HG03469 (cell line): ENCODE measurements at regions not wholly inside any gene's neighbourhood (a gene's known extent, or its start where the extent isn't known, plus 50 kb on each side); places are given as distances from the start of the nearest gene placed in this dataset.

ENCODE experiments used
- ATAC-seq: cut with Tn5 transposase; IDR thresholded peaks from one replicate; pipeline ENCODE4 v1.9.1; 2021; ENCODE audit warnings: mild to moderate bottlenecking, moderate library complexity, moderate number of reproducible peaks; ENCODE audit not compliant: unreplicated experiment

DNA sequence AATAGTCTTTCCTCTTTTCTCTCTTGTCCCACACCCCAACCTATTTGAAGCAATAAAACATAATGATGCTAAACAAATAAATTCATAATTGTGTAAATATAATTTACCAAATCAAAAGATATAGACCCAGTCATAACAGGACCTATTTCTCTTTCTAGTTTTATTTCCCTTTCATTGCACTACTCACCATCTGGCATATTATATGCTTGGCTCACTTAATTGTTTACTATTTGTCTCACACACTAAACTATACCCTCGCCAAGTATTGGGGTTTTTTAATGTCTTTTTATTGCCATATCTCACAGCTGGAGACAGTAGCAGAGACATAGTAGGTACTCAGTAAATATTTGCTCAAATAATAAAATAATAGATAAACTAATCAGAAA is 597.5 kb upstream of the PCDH15 start:
- ATAC-seq = no peak

DNA sequence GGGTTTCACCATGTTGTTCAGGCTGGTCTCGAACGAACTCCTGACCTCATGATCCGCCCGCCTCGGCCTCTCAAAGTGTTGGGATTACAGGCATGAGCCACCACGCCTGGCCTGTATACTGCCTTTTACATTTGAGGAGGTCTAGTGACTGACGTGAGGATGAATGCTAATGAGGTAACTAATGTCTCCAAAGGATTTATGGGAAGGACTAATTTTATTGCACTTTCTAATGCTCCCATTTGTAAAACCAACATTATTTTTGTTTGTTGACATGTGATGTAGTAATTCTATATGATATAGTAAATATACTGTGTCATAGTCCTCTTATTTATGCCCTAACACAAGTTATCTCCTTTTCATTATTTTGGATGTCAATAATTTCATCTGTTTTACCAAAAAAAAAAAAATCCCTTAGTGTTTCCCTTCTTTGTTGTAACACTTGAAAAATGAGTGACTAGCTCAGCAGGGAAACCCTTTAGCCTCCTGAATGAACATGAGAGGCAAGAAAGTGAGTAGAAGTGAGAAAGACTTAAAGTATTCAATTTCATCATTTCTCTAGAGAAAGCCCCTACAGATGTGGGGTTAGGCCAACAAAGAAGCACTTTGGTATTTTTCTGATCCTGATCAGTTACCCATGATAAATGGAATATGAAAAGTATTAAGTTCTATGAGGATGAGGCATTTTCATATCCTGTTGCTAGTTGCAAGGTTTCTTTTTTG is 596.9 kb upstream of the PCDH15 start:
- no peak for ATAC-seq

DNA sequence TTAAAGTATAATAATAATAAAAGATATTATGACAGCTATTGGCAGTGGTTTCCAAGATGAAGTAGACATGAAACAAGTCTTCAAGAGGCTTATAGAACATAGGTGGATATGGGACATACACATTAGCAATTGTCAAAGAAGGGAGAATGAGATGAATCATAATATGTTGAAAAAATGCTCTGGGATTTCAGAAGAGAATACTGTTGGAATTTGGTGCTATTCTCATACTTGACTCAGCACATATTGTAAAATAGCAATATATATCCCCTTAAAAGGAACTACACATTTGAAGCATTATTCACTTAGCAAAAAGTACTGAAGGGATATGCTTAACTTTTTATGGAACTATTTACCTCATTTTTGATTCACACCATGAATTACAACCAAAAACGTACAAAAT is 577.2 kb upstream of the PCDH15 start:
- ATAC-seq = no peak

DNA sequence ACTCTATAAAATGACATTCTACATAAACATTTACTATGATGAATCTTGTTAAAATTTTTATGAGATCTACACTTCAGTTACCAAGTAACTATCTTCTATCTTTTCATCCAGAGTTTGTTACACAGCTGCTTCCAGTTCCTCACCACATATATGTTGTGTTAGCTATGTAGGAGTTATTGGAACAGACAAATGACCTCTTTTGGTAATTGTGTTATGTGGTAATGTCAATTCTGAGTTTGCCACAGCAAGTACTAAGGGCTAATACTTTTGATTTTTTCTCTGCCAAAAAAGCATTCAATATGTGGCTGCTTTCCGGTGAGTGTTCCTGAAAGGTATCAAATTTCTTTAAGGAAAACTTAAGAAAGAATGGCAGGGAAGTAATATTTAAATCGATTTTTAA is 573.9 kb upstream of the PCDH15 start:
- ATAC-seq = no peak

DNA sequence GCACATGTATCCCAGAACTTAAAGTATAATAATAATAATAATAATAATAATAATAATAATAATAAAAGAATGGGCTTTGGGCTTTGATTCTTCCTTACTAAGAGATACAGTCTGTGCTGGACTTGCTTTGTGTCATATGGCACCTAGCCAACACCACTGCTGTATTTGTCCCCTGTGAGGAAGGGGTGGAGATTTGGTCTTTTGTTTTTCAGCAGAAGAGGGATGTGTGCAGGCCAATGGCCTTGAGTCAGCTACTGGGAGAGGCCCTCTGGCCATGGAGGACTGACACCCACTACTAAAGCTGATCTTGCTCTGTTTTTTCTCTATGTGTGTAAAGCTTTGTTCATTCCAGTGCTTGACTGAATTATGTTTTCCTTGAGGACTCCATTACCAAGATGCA is 573.0 kb upstream of the PCDH15 start:
- no peak for ATAC-seq

DNA sequence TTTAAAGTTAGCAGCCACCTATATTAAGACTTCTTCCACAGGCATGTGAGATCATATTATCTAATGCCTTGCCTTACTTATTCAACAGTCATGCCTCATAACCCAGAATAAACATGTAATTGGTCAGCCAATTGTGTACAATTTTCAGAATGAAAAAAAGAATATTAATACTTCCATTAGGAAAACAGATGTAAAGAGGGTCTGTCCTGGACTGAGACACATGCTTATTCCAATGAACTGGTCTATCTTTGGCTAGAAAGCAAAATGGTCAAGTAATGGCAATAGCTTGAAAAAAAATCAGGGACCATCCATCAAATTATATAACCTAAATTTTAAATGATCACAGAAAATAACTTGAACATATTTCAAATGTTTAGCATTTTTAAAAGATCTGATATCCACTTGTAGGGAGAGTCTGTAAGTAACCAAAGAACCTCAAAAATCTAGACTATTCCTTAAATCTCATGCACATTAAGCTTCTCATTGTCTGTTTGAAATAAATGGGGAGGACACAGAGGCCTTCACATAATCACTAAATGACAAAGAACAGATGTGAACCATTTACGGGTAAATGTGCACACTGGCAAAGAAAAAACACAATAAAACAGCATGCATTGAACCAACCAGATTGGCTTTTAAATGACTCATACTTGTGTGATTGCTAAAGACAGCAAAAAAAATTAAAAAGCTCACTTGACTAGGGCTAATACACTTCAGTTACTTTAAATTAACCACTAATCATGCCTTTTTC is 568.8 kb upstream of the PCDH15 start:
- no peak for ATAC-seq

DNA sequence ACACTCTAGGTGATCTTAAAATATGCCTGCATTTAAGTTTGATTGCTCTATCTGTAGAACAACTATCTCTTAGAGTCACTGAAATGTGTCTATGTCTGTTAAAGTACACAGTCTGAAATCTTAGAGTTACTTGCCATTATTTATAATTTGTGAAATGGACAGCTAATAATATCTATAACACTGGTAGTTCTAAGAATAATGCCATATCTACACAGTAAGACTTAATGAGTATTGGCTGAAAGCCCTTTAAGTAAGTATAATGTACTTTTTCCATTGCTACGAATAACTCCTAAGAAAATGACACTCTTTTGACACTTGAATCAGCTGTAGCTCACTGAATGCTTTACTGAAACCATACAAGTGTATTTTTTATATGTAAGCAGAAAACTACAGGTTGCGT is 567.4 kb upstream of the PCDH15 start:
- no peak for ATAC-seq

DNA sequence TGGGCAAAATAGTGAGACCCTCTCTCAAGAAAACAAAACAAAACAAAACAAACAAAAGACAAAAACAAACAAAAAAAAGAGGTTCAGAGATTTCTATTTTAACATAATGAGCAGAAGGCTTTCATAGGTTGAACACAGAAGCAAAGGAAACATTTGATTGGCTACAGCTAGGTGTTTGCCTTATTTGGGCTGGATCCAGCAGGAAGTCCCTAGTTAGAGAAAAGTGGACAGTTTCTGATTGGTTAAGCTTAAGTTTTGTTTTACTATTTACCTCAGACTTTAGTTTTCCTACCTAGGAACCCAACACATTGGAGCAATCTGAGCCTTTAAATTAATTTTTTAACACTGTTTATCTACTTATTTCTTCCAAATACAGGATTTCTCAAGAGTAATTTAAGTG is 566.5 kb upstream of the PCDH15 start:
- no peak for ATAC-seq

DNA sequence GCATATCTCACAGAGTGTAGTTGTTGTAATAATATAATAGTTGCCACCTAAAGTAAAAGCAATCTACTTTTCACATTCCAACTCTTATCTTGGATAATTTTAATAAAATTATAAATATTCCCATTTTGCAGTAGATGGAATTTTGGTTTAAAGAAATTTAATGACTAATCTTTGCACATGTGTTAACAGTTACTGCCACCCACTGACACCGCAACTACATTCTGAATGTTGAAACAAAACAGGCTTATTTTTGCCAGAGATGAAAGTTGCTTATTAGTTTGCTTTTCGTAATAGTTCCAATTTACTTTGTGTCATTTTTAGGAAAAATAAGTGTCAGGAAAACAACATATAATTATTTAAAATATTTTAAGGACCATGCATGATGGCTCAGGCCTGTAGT is 557.5 kb upstream of the PCDH15 start:
- no peak for ATAC-seq

DNA sequence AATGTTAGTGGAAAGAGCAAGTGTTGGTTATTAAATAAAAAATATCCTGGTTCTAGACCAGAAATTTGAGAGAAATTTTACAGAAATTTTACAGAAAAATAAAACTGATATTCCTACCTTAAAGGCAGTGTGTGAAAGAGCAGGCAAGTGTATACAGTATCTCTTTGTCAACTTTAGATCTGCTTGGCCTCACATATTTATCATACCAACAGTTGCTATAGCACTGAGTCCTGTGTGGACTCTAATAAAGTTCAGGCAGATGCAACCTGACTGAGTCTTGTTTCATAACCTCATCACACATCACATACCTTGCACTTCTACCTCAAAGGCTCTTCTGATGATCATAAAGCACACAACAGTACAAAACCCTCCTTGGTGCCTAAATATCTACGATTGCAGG is 552.4 kb upstream of the PCDH15 start:
- ATAC-seq = no peak

DNA sequence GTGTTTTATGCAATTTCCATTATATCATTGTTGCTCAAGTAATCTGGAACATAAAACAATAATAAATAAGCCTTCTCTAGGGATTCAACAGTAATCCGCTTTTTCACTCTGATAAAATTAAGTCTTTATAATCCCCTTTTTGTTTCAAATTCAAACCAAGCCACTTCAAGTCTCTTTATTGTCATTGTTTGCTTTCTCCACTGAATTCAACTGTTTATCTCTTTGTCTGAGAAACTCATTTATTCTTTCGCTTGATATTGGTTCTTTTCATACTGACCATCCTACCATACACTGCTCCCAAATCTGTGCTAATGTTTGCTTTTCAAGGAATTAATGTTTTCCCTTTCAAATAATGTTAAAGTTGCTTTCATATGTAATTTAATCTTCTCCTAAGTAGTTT is 550.4 kb upstream of the PCDH15 start:
- ATAC-seq = no peak

DNA sequence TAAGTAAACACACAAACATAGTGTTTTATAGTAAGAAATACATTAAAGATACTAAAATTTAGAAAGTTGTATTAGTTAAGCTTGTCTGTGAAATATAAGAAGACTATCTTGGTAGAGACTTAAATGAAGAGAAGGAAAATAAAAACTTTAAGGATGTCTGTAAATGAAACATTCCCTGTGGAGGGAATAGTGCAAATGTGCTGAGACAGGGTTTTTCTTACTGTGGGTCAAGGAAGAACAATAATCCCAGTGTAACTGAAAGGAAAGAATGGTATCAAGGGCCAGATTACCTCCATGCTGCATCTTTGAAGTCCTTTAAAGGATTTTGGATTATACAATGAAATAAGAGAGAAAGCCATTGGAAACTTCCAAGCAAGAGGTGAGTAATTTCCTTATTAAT is 547.5 kb upstream of the PCDH15 start:
- no peak for ATAC-seq

DNA sequence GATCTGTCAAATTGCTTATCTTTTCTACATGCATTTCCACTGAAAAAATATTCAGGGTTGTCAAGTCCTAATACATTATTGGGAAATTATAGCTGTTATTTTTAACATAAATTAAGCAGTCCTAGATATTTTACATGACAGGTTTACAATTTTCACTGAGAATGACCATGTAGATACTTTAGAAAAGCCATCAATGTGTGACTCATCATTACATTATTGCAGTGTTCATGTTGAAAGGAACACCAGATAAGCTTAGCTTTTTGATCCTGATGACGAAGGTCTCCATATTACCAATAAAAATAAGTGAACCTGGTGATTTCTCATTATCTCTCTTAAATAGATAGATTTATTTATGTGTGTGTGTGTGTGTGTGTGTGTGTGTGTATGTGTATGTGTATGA is 529.5 kb upstream of the PCDH15 start:
- ATAC-seq = no peak

DNA sequence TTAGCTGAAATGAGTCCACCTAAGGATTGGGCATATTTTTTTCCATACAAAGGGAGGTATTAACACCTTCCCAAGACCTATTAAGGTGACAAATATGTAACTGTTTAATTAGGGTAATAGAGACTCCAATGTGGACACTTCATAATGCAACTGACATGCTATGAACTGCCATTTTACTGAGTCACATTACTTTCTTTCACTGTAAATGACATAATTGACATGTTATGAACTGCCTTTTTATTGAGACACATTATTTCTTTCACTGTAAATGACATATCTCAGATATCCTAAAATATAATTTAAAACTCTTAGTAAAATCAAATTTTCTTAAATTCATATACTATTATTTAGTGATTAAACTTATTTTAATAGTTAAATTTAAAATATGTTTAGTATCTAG is 528.8 kb upstream of the PCDH15 start:
- no peak for ATAC-seq

DNA sequence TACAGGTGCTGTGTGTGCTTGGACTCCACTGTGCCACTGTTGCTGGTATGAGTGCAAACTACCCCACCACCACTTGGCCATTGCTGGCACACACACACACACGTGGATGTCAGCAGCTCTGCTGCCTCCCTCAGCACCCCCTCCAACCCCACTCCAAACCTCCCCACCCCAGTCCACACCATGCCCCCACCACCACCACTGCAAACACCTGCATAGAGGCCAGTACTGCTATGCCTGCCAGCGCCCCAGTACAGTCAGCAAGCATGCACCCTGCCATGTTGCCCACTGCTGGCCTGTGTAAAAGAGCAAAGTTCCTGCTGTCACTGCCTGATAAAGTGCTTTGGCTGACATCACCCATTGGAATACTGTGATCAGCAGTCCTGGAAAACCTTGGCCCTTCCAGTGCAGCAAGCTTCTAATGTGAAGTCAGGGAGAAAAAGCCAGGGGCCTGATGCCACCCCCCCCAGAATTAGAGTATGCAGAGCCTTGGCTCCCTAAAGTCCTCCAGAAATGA is 519.2 kb upstream of the PCDH15 start:
- ATAC-seq = no peak

DNA sequence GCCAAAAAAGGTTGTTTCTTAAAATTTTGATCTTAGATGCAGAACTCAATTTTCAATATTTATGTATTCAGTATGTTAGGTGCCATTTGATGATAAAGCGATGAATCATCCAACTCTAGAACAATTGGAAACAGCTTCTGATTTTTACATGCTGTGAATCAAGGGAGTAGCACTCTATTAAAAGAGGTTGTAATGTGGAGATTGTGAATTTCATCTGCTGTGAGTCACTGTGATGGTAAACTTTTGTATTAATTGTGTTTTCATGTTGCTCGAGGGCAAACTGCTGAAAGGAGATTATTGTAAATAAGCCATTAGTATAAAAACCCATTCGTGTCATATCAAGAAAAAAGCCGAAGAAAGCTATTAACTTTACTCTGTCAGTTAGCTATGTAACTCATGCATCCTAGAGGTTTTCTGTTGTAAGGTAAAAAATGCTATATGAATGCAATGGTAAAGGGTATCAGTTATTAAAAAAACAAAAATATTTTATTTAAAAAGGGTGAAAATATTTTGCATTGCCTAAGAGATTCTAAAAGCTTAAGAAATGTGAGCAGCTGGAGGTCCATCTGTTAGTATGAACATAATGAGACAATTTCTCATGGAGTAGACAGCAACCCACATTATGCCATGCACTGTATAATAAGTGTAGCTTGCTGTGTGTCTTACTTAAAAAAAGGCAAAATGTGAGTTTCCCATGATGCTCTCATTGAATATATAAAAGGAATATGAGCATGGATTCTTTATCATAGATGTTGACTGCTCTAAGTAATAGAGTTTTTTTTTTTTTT is 511.0 kb upstream of the PCDH15 start:
- ATAC-seq = no peak

DNA sequence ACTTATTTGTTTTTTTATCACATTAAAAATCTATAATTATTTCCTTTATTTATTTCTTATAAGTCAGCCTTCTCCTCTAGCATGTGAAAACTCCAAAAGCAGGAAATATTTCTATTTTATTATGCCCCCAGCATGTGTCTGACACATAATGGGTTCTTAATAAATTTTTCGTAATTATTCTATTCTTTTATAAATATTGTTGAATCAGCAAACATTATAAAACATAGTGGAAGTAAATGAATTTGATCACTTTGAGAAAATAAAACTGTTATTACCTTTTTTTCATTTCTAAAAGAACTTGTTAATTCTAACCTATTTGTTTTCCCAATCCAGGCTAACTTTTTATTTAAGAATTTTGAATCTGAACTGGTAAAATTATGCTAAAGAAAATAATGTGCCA is 509.1 kb upstream of the PCDH15 start:
- no peak for ATAC-seq

DNA sequence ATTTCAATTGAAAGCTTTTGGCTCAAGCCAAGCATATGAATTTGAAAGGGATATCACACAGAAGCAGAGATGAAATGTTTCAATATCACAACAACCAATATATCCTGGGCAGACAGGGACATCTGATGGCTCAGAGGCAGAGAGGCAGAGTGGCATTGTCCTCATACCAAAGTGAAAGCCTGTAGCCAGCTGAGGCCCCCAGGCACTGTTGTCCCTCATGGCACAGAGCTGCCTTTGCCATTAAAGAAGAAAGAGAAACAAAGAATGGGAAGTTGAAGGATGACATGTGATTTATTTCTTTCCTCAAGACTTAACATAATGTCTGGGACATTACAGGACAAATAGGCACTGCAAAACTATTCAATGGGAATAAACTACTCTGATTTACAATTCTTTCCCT is 504.3 kb upstream of the PCDH15 start:
- no peak for ATAC-seq

DNA sequence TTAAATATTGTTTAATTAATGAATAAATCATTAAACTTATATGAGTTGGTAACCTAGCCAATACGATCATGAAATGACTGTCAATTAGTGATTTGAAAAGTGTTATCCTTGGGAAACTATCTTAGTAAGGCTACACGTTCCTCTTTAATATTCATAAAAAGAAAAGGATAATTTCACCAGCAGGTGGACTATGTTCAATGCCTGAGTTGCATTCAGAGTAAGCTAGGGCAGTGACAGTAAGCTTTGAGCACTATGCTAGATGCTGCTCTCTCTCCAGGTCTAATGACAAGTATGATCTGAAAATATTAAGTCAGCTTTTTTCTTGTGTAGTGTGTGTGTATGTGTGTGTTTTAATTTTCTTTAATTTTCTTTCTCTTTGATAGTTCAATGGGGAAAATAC is 486.3 kb upstream of the PCDH15 start:
- ATAC-seq = no peak

DNA sequence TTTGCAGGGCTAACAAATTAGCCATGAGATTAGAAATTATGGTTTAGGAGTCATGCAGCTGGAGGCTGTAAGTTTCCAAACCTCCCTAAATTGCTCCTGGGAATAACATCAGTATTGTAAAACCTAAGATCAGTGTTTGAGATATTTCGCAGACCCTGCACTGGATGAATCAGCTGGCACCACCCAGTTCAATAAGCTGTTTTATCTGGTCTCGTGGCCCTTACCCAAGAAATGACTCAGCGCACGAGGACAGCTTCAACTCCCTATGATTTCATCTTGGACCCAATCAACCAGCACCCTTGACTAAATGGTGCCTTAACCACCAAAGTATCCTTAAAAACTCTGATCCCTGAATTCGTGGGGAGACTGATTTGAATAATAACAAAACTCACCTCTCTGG is 482.0 kb upstream of the PCDH15 start:
- no peak for ATAC-seq

DNA sequence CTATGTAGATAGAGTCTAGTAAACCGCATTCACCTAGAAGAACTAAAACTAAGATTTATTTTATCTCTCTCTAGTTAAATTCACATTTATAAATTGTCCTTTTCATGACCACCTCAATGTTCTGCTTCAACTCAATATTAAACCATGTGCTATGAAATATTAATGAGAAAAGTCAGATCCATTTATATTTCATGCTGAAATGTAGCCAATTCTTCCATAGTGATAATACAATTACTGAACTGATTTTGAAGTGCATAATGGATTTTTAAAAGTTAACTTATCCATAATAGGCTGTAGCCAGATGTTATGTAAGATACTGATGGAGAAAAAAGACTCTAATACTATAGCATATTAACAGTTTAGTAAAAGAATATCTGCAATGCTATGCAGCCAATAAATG is 479.7 kb upstream of the PCDH15 start:
- no peak for ATAC-seq

DNA sequence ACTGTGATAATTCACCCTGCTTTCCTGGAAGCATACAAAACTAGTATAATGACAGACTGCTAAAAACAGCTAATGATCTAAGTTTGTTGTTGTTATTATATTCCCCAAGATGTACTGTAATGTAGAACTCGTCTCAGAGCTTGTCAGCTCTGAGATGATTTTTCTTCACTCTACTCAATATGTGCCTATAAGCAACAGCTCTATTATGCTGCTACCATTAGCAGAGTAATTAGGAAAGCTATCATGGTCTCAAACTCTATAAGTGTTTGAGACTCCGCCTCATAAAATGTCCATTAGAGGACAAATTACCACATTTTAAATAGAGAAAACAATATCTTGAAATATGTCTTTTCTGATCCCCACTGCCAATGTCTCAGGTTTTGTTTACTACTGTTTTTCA is 476.5 kb upstream of the PCDH15 start:
- no peak for ATAC-seq
